WI38 (cell line): ENCODE measurements at regions not wholly inside any gene's neighbourhood (a gene's known extent, or its start where the extent isn't known, plus 50 kb on each side); places are given as distances from the start of the nearest gene placed in this dataset.

Source experiments
- H3K4me3 ChIP-seq: 2 replicates; pipeline ENCODE4 v1.5.1; 2011; ENCODE audit warnings: low read depth, mild to moderate bottlenecking, control low read depth, low read length
- TF ChIP-seq, protein P1 (sequence below): IDR thresholded peaks from 2 replicates; pipeline ENCODE4 v1.5.1; 2012; ENCODE audit warnings: low read depth, mild to moderate bottlenecking, control low read depth, low read length

DNA sequence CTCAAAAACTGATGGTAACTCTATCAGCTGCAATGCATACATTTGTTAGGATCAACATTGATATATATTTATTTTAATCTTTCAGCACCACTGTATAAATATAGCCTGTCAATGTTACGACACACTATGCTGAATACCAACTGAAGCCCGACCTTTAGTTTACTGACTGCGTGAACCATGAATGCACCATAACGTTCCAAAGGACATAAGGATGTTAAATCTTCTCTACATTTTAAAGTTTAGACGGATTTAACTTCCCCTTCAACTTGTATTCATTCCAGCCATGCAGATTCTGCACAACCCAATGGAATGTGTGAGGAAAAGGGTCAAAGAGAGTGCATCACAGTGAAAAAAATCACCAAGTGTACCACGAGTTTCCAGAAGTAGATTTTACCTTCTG lies 489.5 kb downstream of the IRS1 start:
- TF ChIP-seq, protein P1, sequence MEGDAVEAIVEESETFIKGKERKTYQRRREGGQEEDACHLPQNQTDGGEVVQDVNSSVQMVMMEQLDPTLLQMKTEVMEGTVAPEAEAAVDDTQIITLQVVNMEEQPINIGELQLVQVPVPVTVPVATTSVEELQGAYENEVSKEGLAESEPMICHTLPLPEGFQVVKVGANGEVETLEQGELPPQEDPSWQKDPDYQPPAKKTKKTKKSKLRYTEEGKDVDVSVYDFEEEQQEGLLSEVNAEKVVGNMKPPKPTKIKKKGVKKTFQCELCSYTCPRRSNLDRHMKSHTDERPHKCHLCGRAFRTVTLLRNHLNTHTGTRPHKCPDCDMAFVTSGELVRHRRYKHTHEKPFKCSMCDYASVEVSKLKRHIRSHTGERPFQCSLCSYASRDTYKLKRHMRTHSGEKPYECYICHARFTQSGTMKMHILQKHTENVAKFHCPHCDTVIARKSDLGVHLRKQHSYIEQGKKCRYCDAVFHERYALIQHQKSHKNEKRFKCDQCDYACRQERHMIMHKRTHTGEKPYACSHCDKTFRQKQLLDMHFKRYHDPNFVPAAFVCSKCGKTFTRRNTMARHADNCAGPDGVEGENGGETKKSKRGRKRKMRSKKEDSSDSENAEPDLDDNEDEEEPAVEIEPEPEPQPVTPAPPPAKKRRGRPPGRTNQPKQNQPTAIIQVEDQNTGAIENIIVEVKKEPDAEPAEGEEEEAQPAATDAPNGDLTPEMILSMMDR: no peak

DNA sequence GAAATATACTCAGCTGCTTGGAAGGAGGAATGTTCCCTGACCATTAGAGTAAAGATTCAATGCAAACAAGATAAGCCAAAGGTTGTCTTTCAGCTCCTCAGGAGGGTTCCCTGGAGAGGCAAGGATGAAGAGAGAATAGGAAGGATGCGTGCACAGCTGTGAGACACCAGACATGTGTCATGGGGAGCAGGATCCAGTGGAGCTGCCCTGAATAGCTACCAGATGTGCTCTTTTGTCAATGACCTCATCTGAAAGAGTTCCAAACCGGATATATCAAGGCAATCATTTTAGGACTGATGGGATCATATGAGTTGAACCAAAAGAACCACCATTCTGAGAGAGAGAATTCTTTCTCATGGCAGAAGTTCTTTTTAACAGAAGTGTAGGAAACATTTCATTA lies 490.6 kb downstream of the IRS1 start:
- TF ChIP-seq, protein P1: no peak
- no peak overlapping the region for H3K4me3 ChIP-seq

More for the DNA sequence above, 489.5 kb downstream of the IRS1 start:
- H3K4me3 ChIP-seq: no peak overlapping the region

DNA sequence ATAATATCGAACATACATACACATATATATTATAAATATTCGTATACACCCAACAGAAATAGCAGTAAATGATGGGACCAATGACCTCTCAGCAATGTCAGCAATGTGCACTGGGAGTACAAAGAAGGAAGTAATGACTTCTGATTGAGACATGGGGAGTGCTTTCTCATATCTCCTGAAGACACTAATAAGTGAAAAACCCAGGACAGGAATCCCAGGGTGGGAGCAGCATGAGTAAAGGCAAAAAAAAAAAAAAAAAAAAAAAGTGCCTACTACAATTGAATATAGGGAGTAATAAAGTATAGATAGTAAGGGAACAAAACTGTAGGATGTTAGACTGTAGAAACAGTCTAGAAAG lies 491.3 kb downstream of the IRS1 start:
- TF ChIP-seq, protein P1: no peak
- H3K4me3 ChIP-seq: no peak overlapping the region

DNA sequence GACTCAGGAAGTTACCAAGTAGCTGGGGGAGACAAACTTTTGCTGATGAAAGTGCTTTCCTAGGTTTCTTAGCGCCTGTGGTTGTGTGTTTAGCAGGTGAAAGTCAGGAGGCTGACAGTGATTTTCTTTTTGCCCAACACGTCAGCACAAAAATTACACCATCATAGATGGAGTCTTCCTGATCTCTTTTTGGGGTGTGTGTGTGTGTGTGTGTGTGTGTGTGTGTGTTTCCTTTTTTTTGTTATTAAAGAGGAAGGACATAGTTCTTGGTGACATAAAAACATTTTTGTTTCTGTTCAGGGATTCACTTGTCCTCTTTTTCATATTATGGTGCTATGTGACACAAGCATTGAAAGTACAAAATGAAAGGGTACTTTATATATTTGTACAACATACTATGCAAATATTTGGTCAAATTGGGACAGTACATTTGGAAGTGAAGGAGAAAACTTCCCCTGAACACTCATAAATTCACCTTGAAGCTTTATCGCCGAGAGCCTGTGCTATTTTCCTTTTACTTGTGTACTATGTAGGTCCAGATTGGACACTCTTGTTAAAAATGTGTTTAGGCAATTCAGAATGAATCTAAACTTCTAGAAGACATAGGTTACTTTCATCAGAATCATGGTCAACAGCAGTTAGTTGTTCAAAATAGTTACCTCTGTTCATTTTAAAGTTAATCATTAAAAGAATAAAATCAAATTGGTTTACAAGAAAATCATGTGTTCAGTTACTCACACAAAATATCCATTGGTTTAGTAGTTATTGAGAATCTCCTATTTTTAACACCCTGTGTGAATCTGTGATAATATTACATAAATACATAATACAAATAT lies 491.9 kb downstream of the IRS1 start:
- TF ChIP-seq, protein P1: no peak
- H3K4me3 ChIP-seq: no peak overlapping the region

DNA sequence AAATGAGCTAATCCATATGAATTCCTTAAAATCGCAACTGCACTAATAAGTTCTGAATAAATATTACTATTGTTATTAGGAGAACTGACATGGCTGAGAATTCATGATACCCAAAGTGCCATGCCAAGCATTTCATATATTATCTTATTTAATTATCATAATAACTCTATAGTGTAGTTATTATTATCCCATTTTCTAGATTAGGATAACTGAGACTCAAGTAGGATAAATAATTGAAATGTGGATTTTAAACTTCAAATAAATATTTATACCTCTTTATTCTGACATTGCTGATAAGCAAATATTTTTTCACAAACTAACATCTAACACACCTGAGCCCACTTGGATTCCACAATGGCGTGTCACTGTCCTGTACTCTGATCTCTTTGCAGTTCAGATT lies 492.7 kb downstream of the IRS1 start:
- no peak overlapping the region for H3K4me3 ChIP-seq
- TF ChIP-seq, protein P1: no peak

DNA sequence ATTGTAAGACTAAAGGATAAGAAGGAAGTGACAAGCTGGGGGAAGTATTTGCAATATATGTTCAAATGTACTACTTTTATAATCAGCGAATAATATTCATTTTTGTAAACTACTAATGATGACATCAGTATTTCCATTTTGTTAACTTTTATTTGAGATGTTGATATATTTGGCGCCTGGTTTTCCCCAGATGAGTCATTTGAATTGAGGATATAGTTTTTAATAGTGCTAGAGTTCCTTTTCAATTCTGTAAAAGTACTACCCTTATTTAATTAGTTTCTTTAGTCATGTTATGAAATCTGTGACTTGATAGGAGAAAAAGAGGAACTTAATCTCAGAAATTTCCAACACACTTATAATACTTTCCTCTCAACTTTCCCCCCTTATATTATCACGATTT lies 495.3 kb downstream of the IRS1 start:
- TF ChIP-seq, protein P1: no peak
- H3K4me3 ChIP-seq: no peak overlapping the region

DNA sequence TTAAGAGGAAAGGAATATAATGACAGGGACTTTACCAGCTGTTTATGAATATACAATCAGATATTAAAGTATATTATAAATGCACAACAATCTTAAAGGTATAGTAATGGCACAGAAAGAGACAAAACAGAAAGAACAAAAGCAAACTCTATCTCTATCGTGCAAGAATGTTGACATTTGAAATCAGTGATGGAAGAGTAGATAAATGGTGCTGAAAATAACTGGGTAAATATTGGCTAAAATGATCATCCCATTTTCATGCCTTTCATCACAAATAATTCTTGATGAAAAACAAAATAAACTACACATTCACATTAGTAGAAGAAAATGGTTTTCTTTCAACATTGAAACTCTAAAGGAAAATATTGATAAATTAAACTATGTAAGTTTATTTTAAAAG lies 495.9 kb downstream of the IRS1 start:
- no peak overlapping the region for H3K4me3 ChIP-seq
- TF ChIP-seq, protein P1: no peak
